Activated CD4-positive, alpha-beta T cell treated with anti-CD3 and anti-CD28 coated beads, Interleukin-2, Interleukin-6, amounts not matched to agents 100 ng/mL and 50 ng/mL, durations not matched to agents 16 hours and 8 hours (primary cell): ENCODE measurements at regions not wholly inside any gene's neighbourhood (a gene's known extent, or its start where the extent isn't known, plus 50 kb on each side); places are given as distances from the start of the nearest gene placed in this dataset.
"Not testable (repeated sequence)": the region's sequence is repeated elsewhere in the genome, so short reads cannot be mapped to it uniquely, and the experiment has no call there.

Source experiments
- DNase-seq: peaks from one replicate; pipeline ENCODE4 v3.0.0-alpha.2; 2020

GRCh38 chr13:18947376-18947977 is 234.1 kb downstream of the TUBA3C start:
- DNase-seq, result no peak

- no peak for DNase-seq
Measured at GRCh38 chr13:18946738-18947137, 234.9 kb downstream of the TUBA3C start.

GRCh38 chr13:18944501-18945068 is 237.0 kb downstream of the TUBA3C start:
- DNase-seq, result no peak

- DNase-seq, result no peak
Measured at GRCh38 chr13:18943721-18944391, 237.8 kb downstream of the TUBA3C start.

- DNase-seq, result no peak
Measured at GRCh38 chr13:18943273-18943672, 238.4 kb downstream of the TUBA3C start.

GRCh38 chr13:18936104-18936503 is 245.5 kb downstream of the TUBA3C start:
- DNase-seq, result no peak

- no peak for DNase-seq
Measured at GRCh38 chr13:18921063-18921462, 260.6 kb downstream of the TUBA3C start.

GRCh38 chr13:18905096-18905495 is 276.5 kb downstream of the TUBA3C start:
- DNase-seq, result not testable (repeated sequence)

GRCh38 chr13:18895411-18895810 is 286.2 kb downstream of the TUBA3C start:
- DNase-seq, result not testable (repeated sequence)

GRCh38 chr13:18891242-18891641 is 290.4 kb downstream of the TUBA3C start:
- DNase-seq, result not testable (repeated sequence)

GRCh38 chr13:18874875-18875789 is 306.5 kb downstream of the TUBA3C start:
- not testable (repeated sequence) for DNase-seq

- DNase-seq, result not testable (repeated sequence)
Measured at GRCh38 chr13:18870557-18870956, 311.1 kb downstream of the TUBA3C start.

GRCh38 chr13:18869365-18869764 is 312.3 kb downstream of the TUBA3C start:
- not testable (repeated sequence) for DNase-seq

GRCh38 chr13:18837986-18838629 is 343.5 kb downstream of the TUBA3C start:
- not testable (repeated sequence) for DNase-seq

GRCh38 chr13:18837179-18837745 is 344.4 kb downstream of the TUBA3C start:
- DNase-seq, result not testable (repeated sequence)

- DNase-seq, result not testable (repeated sequence)
Measured at GRCh38 chr13:18836371-18837178, 345.0 kb downstream of the TUBA3C start.

GRCh38 chr13:18835754-18836153 is 345.9 kb downstream of the TUBA3C start:
- not testable (repeated sequence) for DNase-seq

- DNase-seq, result not testable (repeated sequence)
Measured at GRCh38 chr13:18824678-18825077, 356.9 kb downstream of the TUBA3C start.

- DNase-seq, result not testable (repeated sequence)
Measured at GRCh38 chr13:18822655-18823639, 358.7 kb downstream of the TUBA3C start.

- DNase-seq, result not testable (repeated sequence)
Measured at GRCh38 chr13:18773988-18774387, 407.6 kb downstream of the TUBA3C start.
